ENCODE measurements at regions not wholly inside any gene's neighbourhood (a gene's known extent, or its start where the extent isn't known, plus 50 kb on each side); places are given as distances from the start of the nearest gene placed in this dataset.

DNA sequence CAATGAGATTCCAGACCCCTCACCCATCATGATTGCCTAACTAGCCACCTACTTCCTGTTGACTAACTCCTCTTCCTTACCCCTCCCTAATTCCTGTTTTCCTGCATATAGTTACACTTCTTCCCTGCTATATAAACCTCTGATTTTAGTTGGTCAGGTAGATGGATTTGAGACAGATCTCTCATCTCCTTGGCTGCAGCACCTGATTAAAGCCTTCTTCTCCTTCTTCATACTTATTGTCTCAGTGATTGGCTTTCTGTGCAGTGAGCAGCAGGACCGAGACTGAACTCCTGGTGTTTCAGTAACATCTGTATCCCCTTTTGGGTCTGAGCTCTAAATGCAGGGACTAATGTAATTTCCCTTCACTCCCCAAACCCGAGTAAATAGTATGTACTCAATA, 51.7 kb upstream of the ATXN1 start:
- no peaks in the 10 kb centered on the region for H4K20me1 ChIP-seq (replicated peaks; ENCODE audit: control insufficient read depth, extremely low read depth, insufficient read depth, low read length)
- FAIRE-seq, result no peak
- dilution Hi-C loops (cut with MboI; ENCODE audit: extremely low pct_ligation_motif_present, low sequenced_read_pairs), result no loop called here
- H2AFZ ChIP-seq (ENCODE audit: low read depth, low read length), result no peak overlapping the region
- H3K9me3 ChIP-seq (replicated peaks; ENCODE audit: control insufficient read depth, insufficient read depth, low read length), result no peaks in the 10 kb centered on the region
- H3K9ac ChIP-seq (replicated peaks; ENCODE audit: extremely low read depth, insufficient read depth, low read length), result no peak overlapping the region
- no peak for TF ChIP-seq MAX (IDR thresholded peaks at IDR 0.05; ENCODE audit: insufficient read depth, insufficient read length)
- TF ChIP-seq FOS (IDR thresholded peaks at IDR 0.05; ENCODE audit: borderline replicate concordance, insufficient read depth, low read length), result no peak
- no peak for TF ChIP-seq CTCF (IDR thresholded peaks at IDR 0.05; ENCODE audit: extremely low read depth in 1 of 2, insufficient read depth in 1 of 2, low read depth in 1 of 2, low read length in 2 of 2)
- TF ChIP-seq POLR2A (IDR thresholded peaks at IDR 0.05; ENCODE audit: low read depth, low read length), result no peak
- no peak for TF ChIP-seq EZH2 (IDR thresholded peaks at IDR 0.05; ENCODE audit: borderline replicate concordance, low read depth, low read length, severe bottlenecking)
- TF ChIP-seq GATA2 (IDR thresholded peaks at IDR 0.05; ENCODE audit: insufficient read depth, insufficient read length, low read depth, low read length), result no peak
- TF ChIP-seq MYC (IDR thresholded peaks at IDR 0.05; ENCODE audit: low read depth, low read length), result no peak
- no peak for TF ChIP-seq POLR2AphosphoS5 (IDR thresholded peaks at IDR 0.05; ENCODE audit: insufficient read depth, low read depth, low read length)
- TF ChIP-seq JUN (IDR thresholded peaks at IDR 0.05; ENCODE audit: borderline replicate concordance, insufficient read depth, insufficient read length, low read depth), result no peak
- no peaks in the 10 kb centered on the region for H3K4me1 ChIP-seq (ENCODE audit: control insufficient read depth, extremely low read depth, insufficient read depth, low read length)
- CTCF ChIA-PET, result no interaction called here
- POLR2A ChIA-PET, result no interaction called here
- no peaks in the 10 kb centered on the region for H3K9me1 ChIP-seq (replicated peaks; ENCODE audit: control insufficient read depth, extremely low read depth, insufficient read depth, low read length)
- H3K27me3 ChIP-seq (ENCODE audit: control insufficient read depth in 2 of 2, insufficient read depth in 2 of 2, low read length in 2 of 2), result peaks cover 0 to 3% of the 10 kb centered on the region in 2 experiments
- no peaks in the 10 kb centered on the region for H3K36me3 ChIP-seq (ENCODE audit: control insufficient read depth in 2 of 2, extremely low read depth in 1 of 2, insufficient read depth in 2 of 2, low read length in 2 of 2)
- no peak for DNase-seq (ENCODE audit: low read depth, low spot score)
- no peak overlapping the region for H3K4me3 ChIP-seq (replicated peaks in 1 of 3; ENCODE audit: insufficient read depth in 1 of 3, low read depth in 1 of 3, low read length in 3 of 3)
- H3K27ac ChIP-seq (ENCODE audit: insufficient read depth, low read depth, low read length), result no peak overlapping the region
- intact Hi-C loops (cut with micrococcal nuclease), result no loop called here
- BruUV-seq (replicated peaks), result no TSS peak
- H3K79me2 ChIP-seq (ENCODE audit: control insufficient read depth, insufficient read depth, low read length), result no peaks in the 10 kb centered on the region
- H3K4me2 ChIP-seq (ENCODE audit: insufficient read depth, low read length), result no peak overlapping the region

Measured in endothelial cell of umbilical vein (primary cell).